HL-60 (cell line): ENCODE measurements at regions not wholly inside any gene's neighbourhood (a gene's known extent, or its start where the extent isn't known, plus 50 kb on each side); places are given as distances from the start of the nearest gene placed in this dataset.

ENCODE experiments used
- CTCF ChIP-seq: IDR thresholded peaks from one replicate; pipeline ENCODE4 v1.5.1; 2011; ENCODE audit warnings: low read length, control low read depth, inconsistent platforms; ENCODE audit not compliant: insufficient read depth
- GABPA ChIP-seq: IDR thresholded peaks from 2 replicates; pipeline ENCODE4 v1.6.1; 2012; ENCODE audit warnings: low read depth
- POLR2AphosphoS5 ChIP-seq: IDR thresholded peaks from 2 replicates; pipeline ENCODE4 v1.6.1; 2012; ENCODE audit warnings: low read depth
- REST ChIP-seq: IDR thresholded peaks from 2 replicates; pipeline ENCODE4 v1.6.1; 2012; ENCODE audit warnings: low read depth; ENCODE audit not compliant: insufficient replicate concordance
- SPI1 ChIP-seq: IDR thresholded peaks from 2 replicates; pipeline ENCODE4 v1.6.1; 2012; ENCODE audit warnings: low read depth, mild to moderate bottlenecking, borderline replicate concordance

GRCh38 chr15:75114796-75115195 lies 86.9 kb upstream of the C15orf39 start:
- TF ChIP-seq CTCF (no peak), POLR2AphosphoS5 (no peak), REST (no peak), GABPA (no peak), SPI1 (no peak)
